SH-SY5Y (cell line): ENCODE measurements at regions not wholly inside any gene's neighbourhood (a gene's known extent, or its start where the extent isn't known, plus 50 kb on each side); places are given as distances from the start of the nearest gene placed in this dataset.

Source experiments
- GATA2 ChIP-seq: IDR thresholded peaks from 2 replicates; pipeline ENCODE4 v1.6.1; 2011; ENCODE audit warnings: mild to moderate bottlenecking, low read depth, low read length
- GATA3 ChIP-seq: IDR thresholded peaks from 2 replicates; pipeline ENCODE4 v1.6.1; 2011; ENCODE audit warnings: low read depth, mild to moderate bottlenecking, low read length, moderate library complexity

DNA sequence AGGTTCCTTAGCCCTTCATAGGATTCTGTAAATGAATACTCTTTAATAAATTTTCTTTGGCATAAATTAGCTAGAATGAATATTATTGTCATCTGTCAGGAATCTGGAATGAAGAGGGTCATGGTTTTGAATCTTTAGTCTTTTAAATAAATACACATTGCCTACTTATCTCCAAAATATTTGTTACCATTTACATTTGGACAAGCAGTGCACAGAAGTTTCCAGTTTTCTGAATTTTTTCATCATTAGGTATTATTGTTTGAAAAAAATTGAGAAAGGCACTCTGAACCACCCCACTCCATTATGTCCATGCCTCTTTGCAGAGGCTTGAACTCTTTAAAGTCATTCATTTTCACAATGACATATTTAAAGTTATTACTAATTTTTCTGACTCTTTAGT lies 549.0 kb upstream of the LUZP2 start:
- TF ChIP-seq GATA2 (no peak), GATA3 (no peak)
